ENCODE measurements at regions not wholly inside any gene's neighbourhood (a gene's known extent, or its start where the extent isn't known, plus 50 kb on each side); places are given as distances from the start of the nearest gene placed in this dataset.
"Not testable (repeated sequence)": the region's sequence is repeated elsewhere in the genome, so short reads cannot be mapped to it uniquely, and the experiment has no call there.

GRCh38 chr1:83083589-83084224, 915.2 kb downstream of the TTLL7 start:
- DNase-seq (ENCODE audit: low spot score): no peak

- DNase-seq (ENCODE audit: low spot score): no peak
Measured at GRCh38 chr1:83077411-83077810, 921.5 kb downstream of the TTLL7 start.

- no peak for DNase-seq (ENCODE audit: low spot score)
Measured at GRCh38 chr1:83075107-83075506, 923.8 kb downstream of the TTLL7 start.

GRCh38 chr1:83067954-83068353, 931.0 kb downstream of the TTLL7 start:
- no peak for DNase-seq (ENCODE audit: low spot score)

GRCh38 chr1:83065952-83066727, 932.8 kb downstream of the TTLL7 start:
- no peak for DNase-seq (ENCODE audit: low spot score)

GRCh38 chr1:83064589-83065242, 934.2 kb downstream of the TTLL7 start:
- DNase-seq (ENCODE audit: low spot score): no peak

- no peak for DNase-seq (ENCODE audit: low spot score)
Measured at GRCh38 chr1:83060651-83061390, 938.1 kb downstream of the TTLL7 start.

GRCh38 chr1:83060221-83060620, 938.7 kb downstream of the TTLL7 start:
- DNase-seq (ENCODE audit: low spot score): no peak

GRCh38 chr1:83058327-83058726, 940.6 kb downstream of the TTLL7 start:
- no peak for DNase-seq (ENCODE audit: low spot score)

- DNase-seq (ENCODE audit: low spot score): no peak
Measured at GRCh38 chr1:83055391-83056170, 943.4 kb downstream of the TTLL7 start.

GRCh38 chr1:83053446-83053845, 945.5 kb downstream of the TTLL7 start:
- DNase-seq (ENCODE audit: low spot score): no peak

GRCh38 chr1:83052865-83053264, 946.1 kb downstream of the TTLL7 start:
- DNase-seq (ENCODE audit: low spot score): no peak

- DNase-seq (ENCODE audit: low spot score): not testable (repeated sequence)
Measured at GRCh38 chr1:83051053-83051452, 947.9 kb downstream of the TTLL7 start.

- DNase-seq (ENCODE audit: low spot score): no peak
Measured at GRCh38 chr1:83043244-83043643, 955.7 kb downstream of the TTLL7 start.

- DNase-seq (ENCODE audit: low spot score): not testable (repeated sequence)
Measured at GRCh38 chr1:83039091-83039490, 959.8 kb downstream of the TTLL7 start.

- DNase-seq (ENCODE audit: low spot score): no peak
Measured at GRCh38 chr1:83034851-83035250, 964.1 kb downstream of the TTLL7 start.

- no peak for DNase-seq (ENCODE audit: low spot score)
Measured at GRCh38 chr1:83033682-83034081, 965.2 kb downstream of the TTLL7 start.

- no peak for DNase-seq (ENCODE audit: low spot score)
Measured at GRCh38 chr1:83029916-83030315, 969.0 kb downstream of the TTLL7 start.

GRCh38 chr1:83029050-83029449, 969.9 kb downstream of the TTLL7 start:
- DNase-seq (ENCODE audit: low spot score): no peak

- DNase-seq (ENCODE audit: low spot score): no peak
Measured at GRCh38 chr1:83028467-83028866, 970.5 kb downstream of the TTLL7 start.

GRCh38 chr1:83027511-83027910, 971.4 kb downstream of the TTLL7 start:
- DNase-seq (ENCODE audit: low spot score): no peak

- DNase-seq (ENCODE audit: low spot score): no peak
Measured at GRCh38 chr1:83026745-83027144, 972.2 kb downstream of the TTLL7 start.

Measured in NAMALWA (cell line).